Activated CD4-positive, alpha-beta T cell treated with anti-CD3 and anti-CD28 coated beads, Interleukin-2, amount 50 U/mL, for 24 hours (primary cell): ENCODE measurements at regions not wholly inside any gene's neighbourhood (a gene's known extent, or its start where the extent isn't known, plus 50 kb on each side); places are given as distances from the start of the nearest gene placed in this dataset.
"Not testable (repeated sequence)": the region's sequence is repeated elsewhere in the genome, so short reads cannot be mapped to it uniquely, and the experiment has no call there.

ENCODE experiments used
- DNase-seq, 2 donors: peaks; one replicate each; pipeline ENCODE4 v3.0.0-alpha.2; 2020; ENCODE audit warnings: low read depth in 1 of 2, low spot score in 1 of 2

DNA sequence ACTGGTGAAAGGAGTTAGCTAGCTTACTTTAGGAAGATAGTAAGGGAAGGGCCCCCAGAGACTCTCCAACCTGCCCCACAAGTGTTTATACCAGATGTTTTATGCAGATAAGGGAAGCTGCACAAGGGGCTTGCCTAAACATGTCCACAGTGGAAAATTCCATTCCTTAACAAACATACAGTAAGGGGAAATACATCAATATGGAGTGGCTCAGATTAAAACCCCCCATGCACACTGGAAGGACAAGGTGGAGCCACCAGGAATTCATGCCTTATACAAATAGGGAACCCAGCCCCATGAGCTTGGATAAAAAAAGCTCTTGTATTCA, 106.3 kb upstream of the GPBP1 start:
- DNase-seq: no peak

GRCh38 chr5:57069115-57069835, 104.6 kb upstream of the GPBP1 start:
- no peak for DNase-seq

GRCh38 chr5:57072218-57072892, 101.5 kb upstream of the GPBP1 start:
- no peak for DNase-seq

DNA sequence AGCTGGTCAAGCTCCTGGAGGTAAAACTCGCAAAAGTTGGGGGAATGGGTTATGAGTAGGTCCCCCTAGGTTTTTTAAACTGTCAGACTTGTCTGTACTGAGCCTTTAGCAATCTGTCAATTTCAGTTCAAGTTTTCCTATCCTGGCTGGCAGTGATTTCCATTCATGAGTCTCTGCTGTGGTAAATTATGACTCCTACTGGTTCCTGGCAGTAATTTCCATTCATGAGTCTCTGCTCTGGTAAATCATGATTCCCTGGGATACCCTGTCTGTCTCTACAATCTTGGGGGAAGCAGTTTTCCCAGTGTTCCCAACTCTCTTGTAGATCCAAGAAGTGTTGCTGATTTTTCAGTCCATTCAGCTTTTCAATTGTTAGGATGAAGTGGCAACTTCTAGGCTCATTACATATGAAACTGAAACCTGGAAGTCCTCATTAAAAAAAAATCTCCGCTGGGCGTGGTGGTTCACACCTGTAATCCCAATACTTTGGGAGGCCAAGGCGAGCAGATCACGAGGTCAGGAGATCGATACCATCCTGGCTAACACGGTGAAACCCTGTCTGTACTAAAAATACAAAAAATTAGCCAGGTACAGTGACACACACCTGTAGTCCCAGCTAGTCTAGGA, 91.3 kb upstream of the GPBP1 start:
- DNase-seq: no peak

DNA sequence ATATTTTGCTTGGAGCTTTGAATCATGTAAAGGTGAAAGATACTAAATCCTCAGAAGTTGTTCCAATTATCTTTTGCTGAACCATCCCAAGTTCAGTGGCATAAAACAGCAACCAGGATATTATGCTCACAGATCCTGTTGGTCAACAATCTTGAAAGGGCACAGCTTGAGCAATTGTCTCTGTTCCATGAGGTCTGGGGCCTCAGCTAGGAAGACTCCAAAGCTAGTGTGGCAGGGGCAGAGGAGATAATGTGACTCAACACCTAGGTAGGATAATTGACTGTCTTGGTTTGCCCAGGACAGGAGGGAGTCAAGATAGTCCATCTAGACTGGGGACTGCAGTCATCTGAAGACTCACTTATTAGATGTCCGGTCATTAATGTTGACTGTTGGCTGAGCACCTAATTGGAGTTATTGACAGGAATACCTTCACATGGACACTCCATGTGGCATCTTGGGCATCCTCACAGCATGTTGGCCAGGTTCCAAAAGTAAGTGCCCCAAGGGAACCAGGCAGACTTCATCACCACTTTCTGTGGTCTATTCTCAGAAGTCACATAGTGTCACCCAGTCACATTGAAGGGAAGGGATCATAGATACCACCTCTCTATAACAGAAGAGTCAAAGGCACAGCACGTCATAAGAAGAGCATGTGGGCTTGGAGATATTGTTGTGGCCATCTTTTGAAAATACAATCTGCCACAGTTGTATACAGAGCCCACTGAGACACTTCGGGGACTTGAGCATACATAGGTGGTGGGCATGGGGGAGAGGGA, 88.4 kb upstream of the GPBP1 start:
- no peak for DNase-seq

- not testable (repeated sequence) for DNase-seq
Observed at GRCh38 chr5:57087947-57088346, 85.9 kb upstream of the GPBP1 start.

- DNase-seq: no peak
Observed at GRCh38 chr5:57094753-57095683, 78.8 kb upstream of the GPBP1 start.

DNA sequence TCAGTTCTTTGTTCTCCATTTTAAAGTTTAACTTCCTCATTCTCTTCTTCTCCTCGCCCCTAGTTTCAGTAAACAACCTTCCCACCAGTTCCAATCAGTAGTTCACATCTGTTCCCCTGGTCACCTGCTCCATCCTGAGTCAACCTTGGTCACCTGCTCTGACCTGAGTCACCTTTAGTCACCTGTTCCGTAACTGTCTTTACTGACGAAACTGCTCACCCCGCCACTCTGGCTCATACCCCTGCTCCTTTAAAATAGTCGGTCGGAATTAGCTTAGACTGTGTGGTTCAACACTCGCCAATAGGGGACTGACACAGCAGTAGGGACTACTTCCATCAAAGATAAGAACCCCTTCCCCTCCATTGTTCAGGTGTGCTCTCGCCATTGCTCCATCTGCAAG, 76.3 kb upstream of the GPBP1 start:
- DNase-seq: no peak

DNA sequence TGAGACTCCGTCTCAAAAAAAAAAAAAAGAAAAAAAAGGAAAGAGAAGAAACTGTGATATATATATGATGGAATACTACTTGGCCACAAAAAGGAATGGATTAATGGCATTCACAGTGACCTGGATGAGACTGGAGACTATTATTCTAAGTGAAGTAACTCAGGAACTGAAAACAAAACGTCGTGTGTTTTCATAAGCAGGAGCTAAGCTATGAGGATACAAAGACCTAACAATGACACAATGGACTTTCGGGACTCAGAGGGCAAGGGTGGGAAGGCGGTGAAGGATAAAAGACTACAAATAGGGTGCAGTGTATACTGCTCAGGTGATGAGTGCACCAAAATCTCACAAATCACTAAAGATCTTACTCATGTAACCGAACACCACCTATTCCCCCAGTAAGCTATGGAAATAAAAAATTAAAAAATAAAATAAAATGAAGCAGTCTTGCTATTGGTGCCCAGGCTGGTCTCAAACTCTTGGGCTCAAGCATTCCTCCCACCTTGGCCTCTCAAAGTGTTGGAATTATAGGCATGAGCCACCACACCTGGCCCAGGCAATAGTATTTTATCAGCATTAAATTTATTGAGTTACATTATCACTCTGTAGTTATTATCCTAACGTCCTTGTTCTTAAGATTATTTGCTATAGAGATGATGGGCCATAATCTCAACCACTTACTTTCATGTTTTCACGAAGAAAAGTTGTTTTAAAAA, 71.5 kb upstream of the GPBP1 start:
- no peak for DNase-seq

GRCh38 chr5:57102905-57103255, 71.0 kb upstream of the GPBP1 start:
- no peak for DNase-seq

DNA sequence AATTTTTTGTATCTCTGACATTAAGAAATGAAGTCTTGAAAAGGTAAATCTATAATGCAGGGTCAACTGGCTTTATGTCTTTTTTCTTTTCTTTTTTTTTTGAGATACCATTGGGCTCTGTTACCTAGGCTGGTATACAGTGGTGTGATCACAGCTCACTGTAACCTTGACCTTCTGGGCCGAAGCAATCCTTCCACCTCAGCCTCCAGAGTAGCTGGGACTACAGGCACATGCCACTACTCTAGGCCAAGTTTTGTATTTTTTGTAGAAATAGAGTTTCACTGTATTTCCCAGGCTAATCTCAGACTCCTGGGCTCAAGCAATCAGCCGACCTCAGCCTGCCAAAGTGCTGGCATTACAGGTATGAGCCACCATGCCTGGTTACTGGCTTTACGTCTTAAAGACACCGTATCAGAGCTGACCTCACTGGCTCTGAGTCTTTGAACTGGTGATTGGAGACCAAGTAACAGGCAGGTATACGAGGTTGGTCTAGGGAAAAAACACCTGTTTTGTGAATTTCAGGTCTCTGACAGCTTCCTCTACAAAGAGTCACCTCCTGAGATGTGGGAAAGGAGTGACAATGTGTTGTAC, 70.4 kb upstream of the GPBP1 start:
- no peak for DNase-seq

GRCh38 chr5:57106661-57107060, 67.2 kb upstream of the GPBP1 start:
- no peak for DNase-seq

DNA sequence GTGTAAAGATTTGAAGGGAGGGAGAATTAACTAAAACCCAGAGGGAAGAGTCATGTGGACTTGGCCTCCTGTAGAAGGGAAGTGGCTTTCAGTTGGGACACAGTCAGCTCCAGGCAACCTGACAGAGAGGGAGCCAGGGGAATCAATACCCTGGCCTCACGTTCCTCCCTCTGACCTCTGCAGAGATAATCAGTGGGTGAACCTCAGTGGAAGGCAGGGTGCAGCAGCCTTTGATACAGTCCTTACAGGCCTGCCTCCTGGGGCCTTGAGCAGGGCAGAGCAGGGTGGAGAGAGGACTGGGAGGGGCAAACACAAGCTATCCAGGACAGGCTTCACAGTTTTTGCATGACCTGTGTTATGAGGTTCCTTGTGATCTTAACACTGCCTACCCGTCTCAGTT, 61.9 kb upstream of the GPBP1 start:
- DNase-seq: no peak

- DNase-seq: no peak
Observed at GRCh38 chr5:57113481-57113880, 60.4 kb upstream of the GPBP1 start.

- DNase-seq: peak in 1 of 2 donors; percentile 7
Observed at GRCh38 chr5:57117596-57117995, 56.3 kb upstream of the GPBP1 start.

DNA sequence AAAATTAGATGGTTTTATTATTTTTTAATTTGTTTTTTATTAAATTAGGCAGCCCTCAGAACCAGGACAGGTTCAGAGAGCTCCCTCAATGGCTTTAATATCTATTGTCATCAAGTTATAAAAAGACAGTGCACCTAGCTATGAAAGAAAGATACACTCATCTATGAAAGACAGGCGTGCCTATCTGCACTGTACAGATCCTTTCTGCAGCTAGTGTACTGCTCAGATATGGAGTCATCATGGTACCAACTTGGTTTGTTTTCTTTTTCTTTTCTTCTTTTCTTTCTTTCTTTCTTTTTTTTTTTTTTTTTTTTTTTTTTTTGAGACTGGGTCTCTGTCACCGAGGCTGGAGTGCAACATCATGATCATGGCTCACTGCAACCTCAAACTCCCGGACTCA, 54.8 kb upstream of the GPBP1 start:
- DNase-seq: no peak

DNA sequence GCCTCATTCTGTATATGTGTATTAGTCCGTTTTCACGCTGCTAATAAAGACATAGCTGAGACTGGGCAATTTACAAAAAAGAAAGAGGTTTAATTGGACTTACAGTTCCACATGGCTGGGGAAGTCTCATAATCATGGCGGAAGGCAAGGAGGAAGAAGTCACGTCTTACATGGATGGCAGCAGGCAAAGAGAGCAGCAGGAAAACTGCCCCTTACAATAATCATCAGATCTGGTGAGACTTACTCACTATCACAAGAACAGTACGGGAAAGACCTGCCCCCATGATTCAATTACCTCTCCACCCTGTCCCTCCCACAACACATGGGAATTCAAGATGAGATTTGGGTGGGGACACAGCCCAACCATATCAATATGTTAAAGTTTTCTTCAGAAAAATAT, 49.8 kb upstream of the GPBP1 start:
- no peak for DNase-seq
